Upper lobe of right lung (tissue), 1 donor: ENCODE measurements at regions not wholly inside any gene's neighbourhood (a gene's known extent, or its start where the extent isn't known, plus 50 kb on each side); places are given as distances from the start of the nearest gene placed in this dataset.

Experiments
- ATAC-seq: fragments of 200-7000 bp; cut with Tn5 transposase; one replicate; pipeline ENCODE4 v1.9.1; 2020; ENCODE audit warnings: mild to moderate bottlenecking, moderate library complexity
- DNase-seq: peaks from one replicate; pipeline ENCODE4 v3.0.0-alpha.2; 2020
- H3K27ac ChIP-seq: fragments of 200-600 bp; one replicate; pipeline ENCODE4 v1.8.0; 2022
- H3K27me3 ChIP-seq: fragments of 200-600 bp; one replicate; pipeline ENCODE4 v1.8.0; 2022; ENCODE audit warnings: mild to moderate bottlenecking
- H3K36me3 ChIP-seq: fragments of 200-600 bp; one replicate; pipeline ENCODE4 v1.8.0; 2022
- H3K4me1 ChIP-seq: fragments of 200-600 bp; one replicate; pipeline ENCODE4 v1.8.0; 2022
- H3K4me3 ChIP-seq: fragments of 200-600 bp; one replicate; pipeline ENCODE4 v1.8.0; 2022; ENCODE audit warnings: mild to moderate bottlenecking
- H3K9me3 ChIP-seq: fragments of 200-600 bp; one replicate; pipeline ENCODE4 v1.8.0; 2022
- intact Hi-C: fragments of 100-400 bp; cut with DNase I; formaldehyde crosslinking; loops from one replicate; pipeline ENCODE4 v1.11.0; 2022
- TF ChIP-seq, protein P1 (sequence below): fragments of 200-600 bp; IDR thresholded peaks from one replicate; pipeline ENCODE4 v1.8.0; 2022; ENCODE audit warnings: antibody characterized with exemption
- donor health status: DM: no; HTN: yes; CAD: no; lungs with severe emphysema.

DNA sequence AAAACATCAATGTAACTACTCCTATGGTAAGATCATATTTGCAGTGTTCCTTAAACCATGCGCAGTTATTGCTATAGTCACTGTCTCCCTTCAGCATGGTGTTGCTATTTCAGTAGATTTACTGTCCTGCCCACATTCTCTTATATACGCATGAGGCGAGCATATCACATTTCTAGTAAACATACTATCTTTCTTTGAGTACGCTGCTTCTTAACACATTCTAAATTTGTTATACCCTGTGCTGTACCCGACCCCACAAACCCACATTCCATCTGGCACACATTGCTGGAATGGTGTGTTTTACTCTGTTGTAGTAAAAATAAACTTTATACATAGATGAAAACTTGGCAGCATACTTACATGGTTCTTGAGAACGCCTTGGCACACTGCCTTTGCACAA, 163.3 kb downstream of the QPCT start:
- no peaks in the 10 kb centered on the region for H3K9me3 ChIP-seq
- TF ChIP-seq, protein P1, sequence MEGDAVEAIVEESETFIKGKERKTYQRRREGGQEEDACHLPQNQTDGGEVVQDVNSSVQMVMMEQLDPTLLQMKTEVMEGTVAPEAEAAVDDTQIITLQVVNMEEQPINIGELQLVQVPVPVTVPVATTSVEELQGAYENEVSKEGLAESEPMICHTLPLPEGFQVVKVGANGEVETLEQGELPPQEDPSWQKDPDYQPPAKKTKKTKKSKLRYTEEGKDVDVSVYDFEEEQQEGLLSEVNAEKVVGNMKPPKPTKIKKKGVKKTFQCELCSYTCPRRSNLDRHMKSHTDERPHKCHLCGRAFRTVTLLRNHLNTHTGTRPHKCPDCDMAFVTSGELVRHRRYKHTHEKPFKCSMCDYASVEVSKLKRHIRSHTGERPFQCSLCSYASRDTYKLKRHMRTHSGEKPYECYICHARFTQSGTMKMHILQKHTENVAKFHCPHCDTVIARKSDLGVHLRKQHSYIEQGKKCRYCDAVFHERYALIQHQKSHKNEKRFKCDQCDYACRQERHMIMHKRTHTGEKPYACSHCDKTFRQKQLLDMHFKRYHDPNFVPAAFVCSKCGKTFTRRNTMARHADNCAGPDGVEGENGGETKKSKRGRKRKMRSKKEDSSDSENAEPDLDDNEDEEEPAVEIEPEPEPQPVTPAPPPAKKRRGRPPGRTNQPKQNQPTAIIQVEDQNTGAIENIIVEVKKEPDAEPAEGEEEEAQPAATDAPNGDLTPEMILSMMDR: no peak
- ATAC-seq (no peak), DNase-seq (no peak)
- H3K27ac ChIP-seq: no peak overlapping the region
- H3K4me1 ChIP-seq: peaks cover 7% of the 10 kb centered on the region
- intact Hi-C loops: no loop called here
- H3K36me3 ChIP-seq: no peaks in the 10 kb centered on the region
- no peaks in the 10 kb centered on the region for H3K27me3 ChIP-seq
- H3K4me3 ChIP-seq: no peak overlapping the region

DNA sequence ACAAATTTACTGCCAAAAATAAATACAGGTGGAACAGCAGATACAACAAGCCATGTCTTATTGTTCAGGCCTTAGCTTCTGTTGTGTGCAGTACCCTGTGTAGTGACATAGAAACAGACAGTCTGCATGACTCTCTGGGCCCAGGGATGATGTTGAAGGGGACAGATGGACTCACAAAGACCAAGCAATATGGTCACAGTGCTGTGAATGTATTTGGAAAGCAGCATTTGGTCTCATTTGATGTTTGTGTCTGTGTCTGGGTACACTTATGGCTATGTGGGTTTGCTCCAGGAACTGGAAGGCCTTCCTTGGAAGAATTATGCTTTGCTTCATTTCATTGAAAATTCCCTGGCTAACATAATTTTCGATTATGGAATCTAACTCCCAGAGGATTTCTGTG, 158.5 kb downstream of the CDC42EP3 start:
- Histone ChIP-seq H3K27me3 (no peaks in the 10 kb centered on the region), H3K36me3 (no peaks in the 10 kb centered on the region), H3K4me3 (no peak overlapping the region), H3K27ac (no peak overlapping the region), H3K4me1 (no peaks in the 10 kb centered on the region), H3K9me3 (no peaks in the 10 kb centered on the region)
- DNase-seq: no peak
- intact Hi-C loops: no loop called here
- TF ChIP-seq, protein P1: no peak
- no peak for ATAC-seq

DNA sequence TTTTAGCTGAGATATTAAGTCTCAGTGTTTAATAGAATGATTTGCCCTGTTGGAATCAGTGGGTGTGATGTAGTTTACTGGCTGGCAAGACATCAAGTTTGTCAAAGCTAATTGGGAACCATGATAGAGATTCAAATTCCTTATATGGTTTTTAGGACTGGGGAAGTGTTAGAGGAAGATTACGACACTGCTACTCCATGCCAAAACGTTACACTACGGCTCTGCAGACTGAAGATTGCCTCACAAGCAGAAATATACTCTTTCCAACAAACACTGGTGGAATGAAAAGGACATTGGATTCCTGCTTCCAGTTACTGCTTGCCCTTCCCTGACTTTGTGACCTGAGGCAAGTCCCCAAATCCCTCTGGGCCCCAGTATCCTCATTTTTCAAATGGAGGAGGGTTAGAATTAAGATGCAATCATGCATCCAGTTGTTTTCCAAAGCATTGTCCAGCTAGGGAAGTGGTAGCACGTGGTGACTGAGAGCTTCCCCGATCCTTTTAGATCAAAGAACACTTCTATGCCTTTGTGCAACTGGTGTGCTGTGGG, 147.6 kb downstream of the CDC42EP3 start:
- intact Hi-C loops: no loop called here
- no peaks in the 10 kb centered on the region for H3K27me3 ChIP-seq
- H3K4me3 ChIP-seq: no peak overlapping the region
- no peak for DNase-seq
- H3K27ac ChIP-seq: no peak overlapping the region
- ATAC-seq: peak; percentile 93
- no peaks in the 10 kb centered on the region for H3K36me3 ChIP-seq
- peaks cover 8% of the 10 kb centered on the region for H3K4me1 ChIP-seq
- TF ChIP-seq, protein P1: no peak
- no peaks in the 10 kb centered on the region for H3K9me3 ChIP-seq

DNA sequence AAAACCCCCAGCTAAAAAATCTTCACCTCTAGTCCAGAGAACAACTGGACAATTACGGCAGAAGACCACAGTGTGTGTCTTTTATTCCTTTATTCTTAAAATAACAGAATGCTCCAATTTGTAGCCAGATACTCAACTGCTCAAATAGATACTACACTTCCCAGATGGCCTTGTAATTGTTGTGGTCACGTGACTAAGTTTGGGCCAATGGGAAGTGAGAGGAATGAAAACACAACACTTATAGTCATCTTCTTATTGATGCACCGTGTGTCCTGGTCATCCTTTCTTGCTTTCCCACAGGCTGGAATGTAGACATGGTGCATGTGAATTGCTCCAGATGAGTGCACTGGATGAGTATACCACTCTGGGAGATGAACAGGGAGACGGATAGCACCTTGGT, 145.1 kb downstream of the CDC42EP3 start:
- Histone ChIP-seq H3K27me3 (no peaks in the 10 kb centered on the region), H3K4me3 (no peak overlapping the region), H3K4me1 (peaks cover 8% of the 10 kb centered on the region), H3K36me3 (no peaks in the 10 kb centered on the region), H3K27ac (no peak overlapping the region), H3K9me3 (no peaks in the 10 kb centered on the region)
- intact Hi-C loops: no loop called here
- DNase-seq (no peak), ATAC-seq (no peak)
- TF ChIP-seq, protein P1: no peak

DNA sequence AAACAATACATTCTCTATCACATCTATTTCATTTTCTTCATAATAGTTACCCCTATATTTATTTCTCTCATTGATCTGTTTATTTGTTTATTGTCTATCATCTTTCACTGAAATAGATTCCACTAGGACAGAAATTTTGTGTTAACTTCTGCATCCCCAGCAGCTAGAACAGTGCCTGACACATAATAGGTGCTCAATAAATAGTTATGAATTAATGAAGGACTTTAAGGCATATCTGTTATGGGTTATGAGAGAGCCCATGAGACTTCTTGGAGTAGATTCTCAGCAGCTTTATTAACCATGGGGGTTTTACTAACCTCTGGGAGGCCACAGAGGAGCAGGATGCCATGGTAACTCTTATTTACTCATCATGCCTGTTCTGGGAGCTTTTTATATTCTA, 144.6 kb downstream of the CDC42EP3 start:
- H3K4me1 ChIP-seq: peaks cover 8% of the 10 kb centered on the region

More for the DNA sequence above, 144.6 kb downstream of the CDC42EP3 start:
- no peaks in the 10 kb centered on the region for H3K27me3 ChIP-seq
- H3K9me3 ChIP-seq: no peaks in the 10 kb centered on the region
- DNase-seq: no peak
- intact Hi-C loops: no loop called here
- TF ChIP-seq, protein P1: no peak
- H3K36me3 ChIP-seq: no peaks in the 10 kb centered on the region
- no peak for ATAC-seq
- no peak overlapping the region for H3K4me3 ChIP-seq
- H3K27ac ChIP-seq: no peak overlapping the region
